WTC11 (cell line): ENCODE measurements at regions not wholly inside any gene's neighbourhood (a gene's known extent, or its start where the extent isn't known, plus 50 kb on each side); places are given as distances from the start of the nearest gene placed in this dataset.

Experiments used
- ATAC-seq: fragments of 200-7000 bp; cut with Tn5 transposase; 2 replicates; pipeline ENCODE4 v1.10.0; 2021; ENCODE audit warnings: mild to moderate bottlenecking, moderate library complexity
- CTCF ChIA-PET: fragments of 300-600 bp; sonication (Branson Sonifier 250); formaldehyde crosslinking; loops from one replicate; lab custom pipeline; 2021; ENCODE audit warnings: antibody characterized with exemption; lab: Charles Lee
- POLR2A ChIA-PET: fragments of 350-600 bp; sonication (Branson Sonifier 250); formaldehyde crosslinking; loops from one replicate; lab custom pipeline; 2021; ENCODE audit warnings: antibody characterized with exemption; lab: Charles Lee
- DNase-seq: peaks from one replicate; pipeline ENCODE4 v3.0.0; 2021; ENCODE audit warnings: low spot score
- H3K27ac Mint-ChIP-seq: 2 replicates; pipeline ENCODE4 v1.8.0; 2021; ENCODE audit warnings: mixed read lengths
- H3K27me3 Mint-ChIP-seq: 2 replicates; pipeline ENCODE4 v1.8.0; 2021; ENCODE audit warnings: low read depth, mild to moderate bottlenecking, moderate library complexity, mixed read lengths
- H3K36me3 Mint-ChIP-seq: 2 replicates; pipeline ENCODE4 v1.8.0; 2021; ENCODE audit warnings: mixed read lengths
- H3K4me1 Mint-ChIP-seq: 2 replicates; pipeline ENCODE4 v1.8.0; 2022; ENCODE audit warnings: mixed read lengths
- H3K4me3 Mint-ChIP-seq: 2 replicates; pipeline ENCODE4 v1.8.0; 2021; ENCODE audit warnings: mild to moderate bottlenecking, moderate library complexity, mixed read lengths
- H3K9me3 Mint-ChIP-seq: 2 replicates; pipeline ENCODE4 v1.8.0; 2021; ENCODE audit warnings: mixed read lengths
- AFF4 ChIP-seq: sonication (generic); formaldehyde crosslinking; IDR thresholded peaks from 2 replicates; pipeline ENCODE4 v1.8.1; 2023; ENCODE audit warnings: mild to moderate bottlenecking, missing genetic modification reagents, borderline replicate concordance
- CDX4 ChIP-seq: fragments of 250-450 bp; sonication (Bioruptor Pico); IDR thresholded peaks from 2 replicates; pipeline ENCODE4 v1.9.0; 2021; ENCODE audit warnings: moderate library complexity, mild to moderate bottlenecking, inconsistent platforms, borderline replicate concordance
- ELF4 ChIP-seq: sonication (generic); formaldehyde crosslinking; IDR thresholded peaks from 2 replicates; pipeline ENCODE4 v1.8.1; 2022; ENCODE audit warnings: low read depth, mild to moderate bottlenecking, moderate library complexity, missing genetic modification reagents
- EMX1 ChIP-seq: fragments of 250-450 bp; sonication (Bioruptor Pico); IDR thresholded peaks from 2 replicates; pipeline ENCODE4 v1.8.0; 2021; ENCODE audit warnings: mild to moderate bottlenecking
- FOXJ3 ChIP-seq: sonication (generic); formaldehyde crosslinking; IDR thresholded peaks from 2 replicates; pipeline ENCODE4 v1.9.0; 2021; ENCODE audit warnings: missing genetic modification reagents, mild to moderate bottlenecking, borderline replicate concordance
- GABPB1 ChIP-seq: sonication (generic); formaldehyde crosslinking; IDR thresholded peaks from 2 replicates; pipeline ENCODE4 v1.8.1; 2023; ENCODE audit warnings: mild to moderate bottlenecking, missing genetic modification reagents
- GRHL2 ChIP-seq: fragments of 250-450 bp; sonication (Bioruptor Pico); IDR thresholded peaks from 2 replicates; pipeline ENCODE4 v1.8.0; 2022; ENCODE audit warnings: mild to moderate bottlenecking, moderate library complexity; ENCODE audit not compliant: insufficient replicate concordance, severe bottlenecking
- HMGA2 ChIP-seq: fragments of 250-450 bp; sonication (Bioruptor Pico); IDR thresholded peaks from 2 replicates; pipeline ENCODE4 v1.4.0; 2021; ENCODE audit warnings: mild to moderate bottlenecking, moderate library complexity
- IRF1 ChIP-seq: sonication (generic); formaldehyde crosslinking; IDR thresholded peaks from 2 replicates; pipeline ENCODE4 v1.8.0; 2023; ENCODE audit warnings: missing genetic modification reagents
- RELA ChIP-seq: sonication (generic); formaldehyde crosslinking; IDR thresholded peaks from 2 replicates; pipeline ENCODE4 v1.8.1; 2022; ENCODE audit warnings: missing genetic modification reagents, mild to moderate bottlenecking, borderline replicate concordance
- SMAD3 ChIP-seq: sonication (generic); formaldehyde crosslinking; IDR thresholded peaks from 2 replicates; pipeline ENCODE4 v1.8.0; 2022; ENCODE audit warnings: missing genetic modification reagents, mild to moderate bottlenecking, borderline replicate concordance
- TEAD4 ChIP-seq: sonication (generic); formaldehyde crosslinking; IDR thresholded peaks from 2 replicates; pipeline ENCODE4 v1.8.0; 2022; ENCODE audit warnings: mild to moderate bottlenecking, missing genetic modification reagents
- TP53 ChIP-seq: sonication (generic); formaldehyde crosslinking; IDR thresholded peaks from 2 replicates; pipeline ENCODE4 v1.8.1; 2023; ENCODE audit warnings: mild to moderate bottlenecking, missing genetic modification reagents
- ZBTB21 ChIP-seq: sonication (generic); formaldehyde crosslinking; IDR thresholded peaks from 2 replicates; pipeline ENCODE4 v1.8.1; 2023; ENCODE audit warnings: mild to moderate bottlenecking, missing genetic modification reagents, borderline replicate concordance
- ZNF138 ChIP-seq: sonication (generic); formaldehyde crosslinking; conservative IDR thresholded peaks from 2 replicates; pipeline ENCODE4 v1.8.1; 2022; ENCODE audit warnings: mild to moderate bottlenecking, moderate library complexity, missing genetic modification reagents
- ZNF219 ChIP-seq: sonication (generic); formaldehyde crosslinking; IDR thresholded peaks from 2 replicates; pipeline ENCODE4 v1.8.0; 2023; ENCODE audit warnings: missing genetic modification reagents, mild to moderate bottlenecking, borderline replicate concordance
- ZNF263 ChIP-seq: sonication (generic); formaldehyde crosslinking; IDR thresholded peaks from 2 replicates; pipeline ENCODE4 v1.8.1; 2022; ENCODE audit warnings: low read depth, mild to moderate bottlenecking, moderate library complexity, missing genetic modification reagents
- TF ChIP-seq, protein P1 (sequence below): sonication (generic); formaldehyde crosslinking; IDR thresholded peaks from 2 replicates; pipeline ENCODE4 v1.8.0; 2023; ENCODE audit warnings: missing genetic modification reagents, mild to moderate bottlenecking, borderline replicate concordance
- TF ChIP-seq, protein P2 (sequence below): fragments of 250-450 bp; sonication (Bioruptor Pico); IDR thresholded peaks from 2 replicates; pipeline ENCODE4 v1.9.0; 2021; ENCODE audit warnings: mild to moderate bottlenecking
- TF ChIP-seq, protein P3 (sequence below): fragments of 250-450 bp; sonication (Bioruptor Pico); IDR thresholded peaks from 2 replicates; pipeline ENCODE4 v1.8.0; 2021; ENCODE audit warnings: mild to moderate bottlenecking

- TF ChIP-seq FOXJ3 (CRISPR knock-in tag): no peak
Observed at GRCh38 chr1:181206979-181207790, 118.7 kb downstream of the IER5 start (continued).

- Mint-ChIP-seq H3K4me1 (peaks cover 23% of the 10 kb centered on the region), H3K4me3 (no peak overlapping the region), H3K27me3 (no peaks in the 10 kb centered on the region; the same call in 1 of the 2 replicates), H3K9me3 (no peaks in the 10 kb centered on the region), H3K36me3 (no peaks in the 10 kb centered on the region), H3K27ac (no peak overlapping the region)
- ChIA-PET POLR2A (no interaction called here), CTCF (interaction anchor here (1.2 to 1.9 kb wide), 2 partner anchors 18 to 217 kb away, joined by 5 to 6 read pairs; no protein-coding TSS in a partner anchor)
- DNase-seq: no peak
- ATAC-seq: no peak
- no peak for TF ChIP-seq ELF4 (CRISPR knock-in tag)
- no peak for TF ChIP-seq ZNF219 (CRISPR knock-in tag)
- TF ChIP-seq EMX1 (CRISPR knock-in tag): no peak
- TF ChIP-seq CDX4 (CRISPR knock-in tag): no peak
- TF ChIP-seq, protein P1, sequence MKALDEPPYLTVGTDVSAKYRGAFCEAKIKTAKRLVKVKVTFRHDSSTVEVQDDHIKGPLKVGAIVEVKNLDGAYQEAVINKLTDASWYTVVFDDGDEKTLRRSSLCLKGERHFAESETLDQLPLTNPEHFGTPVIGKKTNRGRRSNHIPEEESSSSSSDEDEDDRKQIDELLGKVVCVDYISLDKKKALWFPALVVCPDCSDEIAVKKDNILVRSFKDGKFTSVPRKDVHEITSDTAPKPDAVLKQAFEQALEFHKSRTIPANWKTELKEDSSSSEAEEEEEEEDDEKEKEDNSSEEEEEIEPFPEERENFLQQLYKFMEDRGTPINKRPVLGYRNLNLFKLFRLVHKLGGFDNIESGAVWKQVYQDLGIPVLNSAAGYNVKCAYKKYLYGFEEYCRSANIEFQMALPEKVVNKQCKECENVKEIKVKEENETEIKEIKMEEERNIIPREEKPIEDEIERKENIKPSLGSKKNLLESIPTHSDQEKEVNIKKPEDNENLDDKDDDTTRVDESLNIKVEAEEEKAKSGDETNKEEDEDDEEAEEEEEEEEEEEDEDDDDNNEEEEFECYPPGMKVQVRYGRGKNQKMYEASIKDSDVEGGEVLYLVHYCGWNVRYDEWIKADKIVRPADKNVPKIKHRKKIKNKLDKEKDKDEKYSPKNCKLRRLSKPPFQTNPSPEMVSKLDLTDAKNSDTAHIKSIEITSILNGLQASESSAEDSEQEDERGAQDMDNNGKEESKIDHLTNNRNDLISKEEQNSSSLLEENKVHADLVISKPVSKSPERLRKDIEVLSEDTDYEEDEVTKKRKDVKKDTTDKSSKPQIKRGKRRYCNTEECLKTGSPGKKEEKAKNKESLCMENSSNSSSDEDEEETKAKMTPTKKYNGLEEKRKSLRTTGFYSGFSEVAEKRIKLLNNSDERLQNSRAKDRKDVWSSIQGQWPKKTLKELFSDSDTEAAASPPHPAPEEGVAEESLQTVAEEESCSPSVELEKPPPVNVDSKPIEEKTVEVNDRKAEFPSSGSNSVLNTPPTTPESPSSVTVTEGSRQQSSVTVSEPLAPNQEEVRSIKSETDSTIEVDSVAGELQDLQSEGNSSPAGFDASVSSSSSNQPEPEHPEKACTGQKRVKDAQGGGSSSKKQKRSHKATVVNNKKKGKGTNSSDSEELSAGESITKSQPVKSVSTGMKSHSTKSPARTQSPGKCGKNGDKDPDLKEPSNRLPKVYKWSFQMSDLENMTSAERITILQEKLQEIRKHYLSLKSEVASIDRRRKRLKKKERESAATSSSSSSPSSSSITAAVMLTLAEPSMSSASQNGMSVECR (CRISPR knock-in tag): no peak
- TF ChIP-seq, protein P2, sequence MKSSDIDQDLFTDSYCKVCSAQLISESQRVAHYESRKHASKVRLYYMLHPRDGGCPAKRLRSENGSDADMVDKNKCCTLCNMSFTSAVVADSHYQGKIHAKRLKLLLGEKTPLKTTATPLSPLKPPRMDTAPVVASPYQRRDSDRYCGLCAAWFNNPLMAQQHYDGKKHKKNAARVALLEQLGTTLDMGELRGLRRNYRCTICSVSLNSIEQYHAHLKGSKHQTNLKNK (CRISPR knock-in tag): no peak
- TF ChIP-seq GABPB1 (CRISPR knock-in tag): no peak
- no peak for TF ChIP-seq ZBTB21 (CRISPR knock-in tag)
Observed at GRCh38 chr1:181208083-181208482, 119.6 kb downstream of the IER5 start.

DNA sequence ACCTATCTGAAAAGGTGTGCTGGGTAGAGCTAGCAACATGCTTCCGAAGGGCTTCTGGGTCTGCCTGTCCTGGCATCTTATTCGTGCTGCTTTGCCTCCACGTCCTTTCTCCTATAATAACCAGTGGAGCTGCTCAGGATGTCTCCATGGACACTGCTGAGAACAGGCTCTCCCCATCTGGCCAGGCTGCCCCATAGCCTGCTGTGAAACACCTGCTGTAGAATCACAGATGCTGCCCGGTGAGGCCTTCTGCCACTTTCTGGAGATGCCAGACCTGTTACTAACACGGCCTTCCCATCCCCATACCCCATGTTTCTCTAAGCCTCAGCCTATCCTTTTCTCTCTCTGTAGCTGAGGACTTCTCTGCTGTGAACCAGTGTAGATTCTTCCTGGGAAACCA is 120.5 kb downstream of the IER5 start:
- Mint-ChIP-seq H3K27ac (no peak overlapping the region), H3K4me3 (no peak overlapping the region), H3K36me3 (no peaks in the 10 kb centered on the region), H3K27me3 (no peaks in the 10 kb centered on the region; the same call in 1 of the 2 replicates), H3K9me3 (no peaks in the 10 kb centered on the region), H3K4me1 (peaks cover 24% of the 10 kb centered on the region)
- ChIA-PET CTCF (interaction anchor here (1.9 kb wide), 1 partner anchor 216 kb away, joined by 5 read pairs; no protein-coding TSS in a partner anchor), POLR2A (no interaction called here)
- ATAC-seq (no peak), DNase-seq (no peak)
- TF ChIP-seq TP53 (CRISPR knock-in tag) (no peak), IRF1 (CRISPR knock-in tag) (no peak), ZNF263 (CRISPR knock-in tag) (no peak), RELA (CRISPR knock-in tag) (no peak), TEAD4 (CRISPR knock-in tag) (no peak), AFF4 (CRISPR knock-in tag) (no peak), GRHL2 (CRISPR knock-in tag) (no peak), ZNF138 (CRISPR knock-in tag) (no peak), HMGA2 (CRISPR knock-in tag) (no peak), SMAD3 (no peak)
- TF ChIP-seq, protein P2 (CRISPR knock-in tag): no peak
- TF ChIP-seq, protein P3, sequence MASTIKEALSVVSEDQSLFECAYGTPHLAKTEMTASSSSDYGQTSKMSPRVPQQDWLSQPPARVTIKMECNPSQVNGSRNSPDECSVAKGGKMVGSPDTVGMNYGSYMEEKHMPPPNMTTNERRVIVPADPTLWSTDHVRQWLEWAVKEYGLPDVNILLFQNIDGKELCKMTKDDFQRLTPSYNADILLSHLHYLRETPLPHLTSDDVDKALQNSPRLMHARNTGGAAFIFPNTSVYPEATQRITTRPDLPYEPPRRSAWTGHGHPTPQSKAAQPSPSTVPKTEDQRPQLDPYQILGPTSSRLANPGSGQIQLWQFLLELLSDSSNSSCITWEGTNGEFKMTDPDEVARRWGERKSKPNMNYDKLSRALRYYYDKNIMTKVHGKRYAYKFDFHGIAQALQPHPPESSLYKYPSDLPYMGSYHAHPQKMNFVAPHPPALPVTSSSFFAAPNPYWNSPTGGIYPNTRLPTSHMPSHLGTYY (CRISPR knock-in tag): no peak
